DMS53 (cell line): ENCODE measurements at regions not wholly inside any gene's neighbourhood (a gene's known extent, or its start where the extent isn't known, plus 50 kb on each side); places are given as distances from the start of the nearest gene placed in this dataset.
A peak's percentile ranks its signal among the peaks of the same experiment; 100 is the strongest.
"Not testable (repeated sequence)": the region's sequence is repeated elsewhere in the genome, so short reads cannot be mapped to it uniquely, and the experiment has no call there.

Experiments
- DNase-seq: peaks from one replicate; lab custom pipeline; 2025; lab: John Stamatoyannopoulos, UW

DNA sequence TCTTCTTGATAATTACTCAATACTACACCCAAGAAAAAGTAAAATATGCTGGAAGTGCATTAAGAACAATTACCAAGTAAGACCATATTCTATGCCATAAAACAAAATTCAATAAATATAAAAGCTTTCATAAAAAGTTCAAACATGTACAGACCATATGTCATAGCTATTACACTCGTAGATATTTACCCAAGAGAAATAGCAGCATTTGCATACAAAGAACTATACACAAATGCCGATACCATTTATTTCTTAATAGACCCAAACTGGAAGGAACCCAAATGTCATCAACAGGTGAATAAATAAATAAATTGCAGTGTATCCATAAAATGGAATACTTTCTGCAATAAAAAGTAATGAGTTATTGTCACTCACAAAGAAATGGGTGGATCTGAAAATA lies 78.3 kb upstream of the SLC16A7 start:
- DNase-seq, result no peak

DNA sequence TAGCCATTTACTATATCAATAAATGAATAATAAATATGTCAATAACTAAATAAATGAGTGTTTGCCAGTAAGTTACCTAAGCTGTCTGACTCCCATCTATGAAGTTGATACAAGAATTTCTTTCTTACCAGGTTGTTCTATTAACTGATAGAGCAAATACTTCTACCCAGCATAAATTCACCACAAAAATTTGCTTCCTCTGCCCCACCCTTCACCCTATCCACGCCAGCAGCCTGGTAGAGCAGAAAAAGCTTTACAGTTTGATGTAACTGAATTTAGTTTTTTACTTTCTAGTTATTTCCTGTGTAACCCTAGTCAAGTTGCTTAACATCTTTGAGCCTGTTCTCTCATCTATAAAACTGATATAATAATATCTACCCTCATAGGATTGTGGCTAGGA lies 94.9 kb upstream of the SLC16A7 start:
- DNase-seq, result no peak

DNA sequence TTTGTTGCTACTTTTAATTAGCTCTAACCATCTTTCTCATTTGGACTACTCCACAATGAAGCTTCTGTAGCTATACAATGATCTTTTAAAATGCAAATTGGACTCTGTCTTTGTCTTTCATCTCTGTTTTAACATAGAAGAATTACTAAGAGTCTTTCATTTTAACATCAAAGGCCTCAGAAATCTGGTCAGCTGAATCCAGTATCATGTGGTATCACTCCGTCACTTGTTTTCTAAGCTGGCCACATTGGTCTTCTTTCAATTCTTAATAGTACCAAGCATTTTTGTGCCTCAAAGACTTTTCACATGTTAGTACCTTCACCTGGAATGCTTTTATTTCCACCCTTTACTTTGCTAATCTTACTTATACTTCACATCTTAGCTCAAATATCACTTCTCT lies 95.5 kb upstream of the SLC16A7 start:
- no peak for DNase-seq

DNA sequence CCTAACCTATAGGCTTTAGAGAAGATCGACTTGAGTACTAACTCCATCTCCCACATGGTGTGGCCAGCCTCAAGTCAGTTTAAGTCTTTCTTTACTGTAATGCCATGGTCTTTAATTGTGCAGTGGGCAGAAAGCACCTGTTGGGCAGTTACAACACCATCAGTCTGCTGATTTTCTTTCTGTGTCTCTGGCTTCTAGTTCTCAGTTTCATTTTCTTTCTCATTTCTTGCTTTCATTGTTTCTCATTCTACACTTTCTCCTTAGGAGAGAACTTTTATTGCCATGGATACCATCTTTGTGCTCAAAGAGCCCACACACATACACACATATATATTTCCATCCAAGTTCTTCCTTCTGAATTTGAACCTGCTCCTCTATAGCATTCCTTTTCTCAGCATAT lies 96.1 kb upstream of the SLC16A7 start:
- no peak for DNase-seq

DNA sequence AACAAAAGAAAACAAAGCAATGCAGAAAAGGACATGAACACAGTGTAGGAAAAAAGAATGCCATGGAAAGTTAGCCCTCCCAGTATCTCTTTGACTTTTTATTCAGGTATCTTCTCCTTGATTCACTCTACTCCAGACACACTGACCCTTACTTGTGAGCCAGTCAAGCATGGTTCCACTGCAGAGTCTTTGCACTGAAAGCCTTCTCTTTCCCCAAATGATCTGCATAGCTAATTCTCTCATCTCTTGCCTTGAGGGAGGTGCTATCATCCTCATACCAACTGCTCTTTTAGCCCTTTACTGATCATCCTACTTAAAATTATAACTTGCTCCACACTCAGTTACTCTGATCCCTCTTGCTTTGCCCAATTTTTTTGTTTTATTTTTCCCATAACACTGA lies 101.2 kb upstream of the SLC16A7 start:
- DNase-seq, result no peak

DNA sequence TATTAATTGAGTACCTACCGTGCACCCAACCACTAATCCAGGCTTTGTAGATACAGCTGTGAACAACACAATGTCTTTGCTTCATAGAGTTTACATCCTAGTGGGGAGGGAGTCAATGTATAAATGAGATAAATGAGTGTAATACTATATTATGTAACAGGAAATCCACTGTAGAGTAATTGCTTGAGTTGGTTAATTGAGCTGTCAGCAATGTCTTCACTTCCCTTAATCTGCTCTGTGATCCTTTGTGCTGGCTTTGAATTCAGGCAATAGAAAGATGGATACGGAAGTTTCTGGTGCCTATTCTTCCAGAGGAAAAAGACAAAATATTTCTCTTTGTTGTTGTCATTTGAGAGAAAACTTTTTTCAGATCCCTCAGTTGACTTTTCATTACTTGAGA lies 104.0 kb upstream of the SLC16A7 start:
- no peak for DNase-seq

DNA sequence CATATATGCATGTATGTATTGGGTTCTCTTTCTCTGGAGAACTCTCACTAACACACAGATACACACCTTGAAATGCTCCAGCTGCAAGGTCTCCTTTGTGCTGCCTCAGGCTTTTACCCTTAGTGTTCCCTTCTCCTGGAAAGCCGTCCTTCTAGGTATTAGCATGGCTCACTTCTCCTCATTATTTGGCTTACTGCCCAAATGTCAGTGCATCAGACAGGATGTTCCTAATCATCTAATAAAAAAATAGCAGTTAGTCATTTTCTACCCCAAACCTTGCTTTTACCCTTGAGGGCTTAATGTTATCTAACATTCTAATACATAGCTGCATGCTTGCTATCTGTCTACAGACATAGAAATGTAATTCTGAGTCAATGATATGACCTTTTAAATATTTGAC lies 109.0 kb upstream of the SLC16A7 start:
- peak; percentile 14 for DNase-seq

DNA sequence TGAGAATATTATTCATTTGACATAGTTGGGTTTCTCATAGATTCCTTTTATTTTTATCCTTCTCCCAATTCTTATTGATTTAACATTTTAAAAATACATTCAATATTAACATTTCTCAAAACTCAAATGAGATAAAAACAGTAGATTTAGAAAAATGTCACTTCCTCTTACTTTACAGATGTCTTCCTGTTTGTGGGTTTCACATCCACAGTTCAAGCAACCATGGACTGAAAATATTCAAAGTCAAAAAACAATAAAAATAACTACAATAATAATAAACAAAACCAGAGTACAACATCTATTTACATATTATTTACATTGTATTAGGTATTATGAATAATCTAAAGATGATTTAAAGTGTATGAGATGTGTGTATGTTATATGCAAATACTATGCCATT lies 111.3 kb upstream of the SLC16A7 start:
- DNase-seq, result no peak

DNA sequence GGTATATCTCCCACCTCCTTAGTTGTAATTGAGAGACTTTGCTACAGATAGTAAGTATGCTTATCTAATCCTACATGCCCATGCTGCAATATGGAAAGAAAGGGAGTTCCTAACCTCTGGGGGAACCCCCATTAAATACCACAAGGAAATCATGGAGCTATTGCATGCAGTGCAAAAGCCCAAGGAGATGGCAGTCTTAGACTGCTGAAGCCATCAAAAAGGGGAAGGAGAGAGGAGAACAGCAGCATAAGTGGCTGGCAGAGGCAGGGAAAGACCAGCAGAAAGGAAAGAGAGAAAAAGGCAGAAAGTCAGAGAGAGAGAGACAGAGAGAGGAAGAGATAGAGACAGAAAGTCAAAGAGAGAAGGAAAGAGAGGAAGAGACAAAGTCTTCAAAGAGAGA lies 121.6 kb upstream of the SLC16A7 start:
- DNase-seq, result not testable (repeated sequence)

DNA sequence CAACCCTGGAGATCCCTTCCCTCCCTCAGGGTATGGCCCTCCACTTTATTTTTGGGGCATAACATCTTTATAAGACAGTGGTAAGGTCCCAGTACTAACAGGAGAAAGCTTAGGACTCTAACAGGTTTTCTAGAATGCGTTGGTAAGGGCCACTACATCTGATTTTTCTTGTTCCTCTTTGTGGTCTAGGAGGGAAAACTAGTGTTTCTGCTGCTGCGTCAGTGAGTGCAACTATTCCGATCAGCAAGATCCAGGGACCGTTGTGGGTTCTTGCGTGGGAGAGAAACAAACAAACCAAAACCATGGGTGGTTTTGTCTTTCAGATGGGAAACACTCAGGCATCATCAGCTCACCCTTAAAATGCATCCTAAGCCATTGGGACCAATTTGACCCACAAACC lies 123.6 kb upstream of the SLC16A7 start:
- no peak for DNase-seq

DNA sequence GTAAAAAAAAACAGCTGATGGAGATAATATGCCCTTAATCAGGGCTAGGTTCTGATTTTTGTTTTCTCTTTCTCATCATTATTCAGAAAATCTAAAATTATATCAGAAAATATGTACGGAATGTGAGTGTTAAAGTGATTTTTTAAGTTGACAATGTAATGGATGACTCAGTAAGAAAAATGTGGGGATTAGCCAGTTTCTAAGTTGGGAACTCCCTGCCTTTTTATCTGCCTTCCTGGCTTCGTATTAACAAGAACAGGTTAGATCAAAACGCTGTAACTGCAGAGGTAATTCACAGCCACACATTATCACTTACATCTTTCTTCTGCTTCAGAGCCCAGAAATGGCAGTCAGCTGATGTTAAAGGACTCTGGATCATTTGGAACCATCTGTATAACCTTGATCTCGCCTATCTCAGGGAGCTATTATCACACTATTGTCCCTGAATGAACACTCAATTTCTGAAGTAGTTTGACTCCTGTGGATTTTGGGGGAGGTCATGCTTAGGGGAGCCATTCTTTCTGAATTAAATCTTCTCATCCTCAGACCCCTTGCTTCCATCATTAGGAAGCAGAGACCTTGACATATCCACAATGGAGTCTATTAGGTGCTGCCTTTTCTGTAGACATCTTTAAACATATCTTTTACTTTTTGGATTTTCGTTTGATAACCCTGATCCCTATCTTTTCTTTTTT lies 135.7 kb upstream of the SLC16A7 start:
- DNase-seq, result no peak

DNA sequence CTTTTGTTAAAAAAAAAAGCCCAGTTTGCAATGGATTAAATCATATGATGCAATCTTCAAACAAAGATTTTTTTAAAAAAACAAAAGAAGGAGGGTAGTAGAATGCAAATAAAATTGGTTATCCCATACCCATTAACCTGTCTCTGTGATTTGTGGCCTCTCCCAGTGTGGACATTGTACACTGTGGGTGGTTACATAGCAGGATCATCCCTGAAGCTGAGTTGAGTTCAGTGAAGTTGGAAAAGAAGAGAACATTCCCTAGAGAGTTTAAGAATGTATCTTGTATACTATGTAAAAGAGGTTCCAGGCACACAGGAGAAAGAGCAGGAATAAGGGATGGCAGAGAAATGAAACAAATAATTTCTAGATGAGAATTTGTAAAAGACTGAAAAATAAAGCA lies 142.4 kb upstream of the SLC16A7 start:
- DNase-seq, result no peak

DNA sequence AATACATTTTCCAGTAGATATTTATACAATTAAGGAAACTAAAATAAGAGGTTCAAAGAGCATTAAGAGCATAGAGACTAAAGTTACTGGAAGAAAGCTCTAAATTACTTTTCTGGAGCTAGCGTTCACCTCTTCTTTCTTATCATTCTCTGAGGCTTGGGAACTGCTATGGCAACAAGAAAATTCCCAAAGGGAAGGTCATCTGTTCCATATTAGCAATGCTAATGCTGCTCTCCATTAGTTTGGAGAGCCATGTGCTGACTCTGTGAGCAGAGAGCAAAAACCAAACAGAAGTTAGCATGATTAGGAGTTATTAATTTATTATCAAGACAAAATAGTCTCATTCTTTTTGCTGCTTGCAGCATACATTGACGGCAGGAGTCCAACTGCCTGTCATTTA lies 143.1 kb upstream of the SLC16A7 start:
- DNase-seq, result no peak

DNA sequence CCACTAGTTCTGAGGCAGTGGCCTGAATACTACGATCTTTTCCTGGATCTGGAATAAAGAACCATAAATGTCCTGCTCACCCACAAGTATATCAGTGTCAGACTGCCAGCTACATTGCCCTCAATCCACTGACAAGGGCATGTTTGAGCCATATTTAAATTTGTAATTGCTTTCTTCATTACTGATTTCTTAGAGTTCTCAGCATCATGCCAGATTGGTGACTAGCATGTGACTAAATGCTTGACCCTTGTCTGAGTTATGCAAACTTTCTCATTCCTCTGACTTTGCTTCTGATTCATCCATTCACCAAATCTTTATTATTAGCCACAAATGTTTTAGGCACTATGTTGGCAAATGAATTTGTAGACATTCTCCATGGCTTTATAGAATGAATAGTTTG lies 143.6 kb upstream of the SLC16A7 start:
- no peak for DNase-seq

DNA sequence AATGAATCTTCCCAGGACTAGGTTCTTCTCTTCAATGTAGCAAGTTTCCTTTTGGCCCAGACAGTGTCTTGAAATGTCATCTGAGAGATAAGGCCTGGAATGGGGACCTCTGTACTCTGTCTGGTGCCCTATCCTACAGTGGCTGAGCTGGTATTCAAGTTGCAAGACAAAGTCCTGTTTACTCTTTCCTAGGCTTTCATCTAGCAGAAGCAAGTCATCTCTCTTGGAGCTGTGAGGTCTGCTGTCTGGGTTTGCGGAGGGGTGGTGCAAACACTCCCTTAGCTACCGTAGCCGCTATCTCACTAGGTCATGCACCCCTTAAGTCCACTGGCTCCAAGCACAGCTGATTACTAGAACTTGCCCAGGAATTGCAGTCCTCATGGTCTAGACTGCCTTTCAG lies 149.7 kb upstream of the SLC16A7 start:
- DNase-seq, result no peak

DNA sequence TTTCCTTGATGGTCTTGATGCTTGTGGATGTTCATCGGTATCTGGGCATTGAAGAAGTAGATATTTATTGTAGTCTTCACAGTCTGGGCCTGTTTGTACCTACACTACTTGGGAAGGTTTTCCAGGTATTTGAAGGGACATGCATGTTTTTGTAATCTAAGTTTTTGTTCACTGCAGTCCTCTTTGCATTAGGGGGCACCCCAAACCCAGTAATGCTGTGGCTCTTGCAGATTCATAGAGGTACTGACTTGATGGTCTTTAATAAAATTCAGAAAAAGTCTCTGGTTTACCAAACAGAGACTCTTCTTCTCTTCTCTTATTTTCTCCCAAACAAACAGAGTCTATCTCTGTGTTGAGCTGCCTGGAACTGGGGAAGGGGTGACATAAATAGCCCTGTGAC lies 150.9 kb upstream of the SLC16A7 start:
- peak; percentile 12 for DNase-seq

DNA sequence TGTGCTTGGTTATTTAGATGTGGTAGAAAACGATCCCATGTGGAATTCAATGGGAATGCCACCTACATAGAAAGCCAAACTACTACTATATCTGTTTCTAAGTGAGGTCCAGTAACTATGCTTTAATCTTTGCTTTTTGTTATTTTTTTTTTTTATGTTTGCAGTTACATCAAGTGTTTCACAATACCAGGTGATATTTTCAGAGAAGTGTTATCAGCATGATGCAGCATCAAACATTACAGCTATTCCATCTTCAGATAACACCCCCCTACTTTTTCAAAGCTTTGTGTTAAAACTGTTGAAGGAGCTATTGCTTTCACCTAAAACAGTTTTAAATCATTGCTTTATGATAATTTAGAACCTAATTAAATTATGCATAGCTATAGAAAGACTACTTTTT lies 163.8 kb upstream of the SLC16A7 start:
- no peak for DNase-seq

DNA sequence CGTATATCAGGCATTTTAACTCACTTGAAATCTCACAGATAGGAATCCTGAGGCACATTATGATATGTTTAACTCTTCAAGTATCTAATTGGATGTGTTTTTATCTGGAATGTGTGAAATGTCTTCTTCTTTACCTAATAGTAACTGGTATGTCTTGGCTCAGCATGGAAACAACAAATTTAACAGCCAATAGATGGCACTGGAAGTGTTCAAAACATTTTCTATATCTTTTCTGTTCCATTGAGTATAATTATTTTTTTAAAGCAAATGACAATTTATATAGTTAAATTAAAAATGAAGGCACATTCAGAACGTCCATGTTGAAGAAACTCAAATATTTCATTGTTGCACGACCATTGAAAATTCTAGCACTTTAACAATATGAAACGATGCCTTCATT lies 164.6 kb upstream of the SLC16A7 start:
- peak; percentile 34 for DNase-seq

DNA sequence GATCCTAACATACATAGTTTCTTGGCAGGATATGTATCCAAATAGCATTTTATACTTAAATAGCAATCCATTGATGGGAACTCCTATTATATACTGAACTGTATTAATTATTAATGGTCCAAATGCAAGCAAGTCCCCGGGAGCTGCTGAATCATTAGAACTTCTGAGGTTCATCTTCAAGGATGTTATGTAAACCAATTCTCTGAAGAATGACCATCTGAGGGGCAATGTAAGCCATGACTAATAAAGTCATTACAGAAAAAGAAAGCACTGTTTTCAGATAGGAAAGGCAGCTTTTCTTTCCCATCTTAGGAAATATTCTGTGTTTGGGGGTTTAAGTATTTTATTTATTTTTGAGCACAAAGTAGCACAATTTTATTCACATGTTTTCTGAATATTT lies 166.1 kb upstream of the SLC16A7 start:
- no peak for DNase-seq

DNA sequence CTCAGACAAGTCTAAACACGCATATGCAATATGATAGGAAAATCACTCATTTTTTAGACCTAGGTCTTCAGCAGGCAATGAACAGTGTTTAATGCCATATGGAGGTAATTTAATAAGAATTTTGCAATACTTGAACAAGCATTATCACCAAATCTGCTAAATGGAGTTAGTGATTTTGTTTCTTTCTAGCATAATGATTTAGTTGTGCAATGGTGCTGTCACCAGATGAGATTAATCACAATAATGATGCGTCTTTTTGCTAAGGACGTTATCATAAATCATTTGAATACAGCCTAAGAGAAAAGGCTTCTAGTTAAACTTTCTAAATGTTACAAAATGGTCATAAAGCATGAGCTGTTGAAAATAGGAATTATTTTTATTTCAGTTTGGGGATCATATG lies 170.0 kb upstream of the SLC16A7 start:
- no peak for DNase-seq

DNA sequence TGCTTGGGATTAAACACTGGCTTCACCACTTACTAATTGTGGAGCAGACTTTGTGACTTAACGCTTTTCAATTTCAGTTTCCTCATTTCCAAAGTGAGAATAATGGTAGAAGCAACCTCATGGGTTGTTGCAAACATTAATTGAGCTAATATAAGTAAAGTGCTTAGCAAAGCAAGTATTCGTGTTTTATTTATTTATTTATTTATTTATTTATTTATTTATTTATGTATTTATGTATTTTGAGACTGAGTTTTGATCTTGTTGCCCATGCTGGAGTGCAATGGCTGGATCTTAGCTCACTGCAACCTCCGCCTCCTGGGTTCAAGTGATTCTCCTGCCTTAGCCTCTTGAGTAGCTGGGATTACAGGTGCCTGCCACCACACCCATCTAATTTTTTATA lies 171.2 kb upstream of the SLC16A7 start:
- DNase-seq, result not testable (repeated sequence)

DNA sequence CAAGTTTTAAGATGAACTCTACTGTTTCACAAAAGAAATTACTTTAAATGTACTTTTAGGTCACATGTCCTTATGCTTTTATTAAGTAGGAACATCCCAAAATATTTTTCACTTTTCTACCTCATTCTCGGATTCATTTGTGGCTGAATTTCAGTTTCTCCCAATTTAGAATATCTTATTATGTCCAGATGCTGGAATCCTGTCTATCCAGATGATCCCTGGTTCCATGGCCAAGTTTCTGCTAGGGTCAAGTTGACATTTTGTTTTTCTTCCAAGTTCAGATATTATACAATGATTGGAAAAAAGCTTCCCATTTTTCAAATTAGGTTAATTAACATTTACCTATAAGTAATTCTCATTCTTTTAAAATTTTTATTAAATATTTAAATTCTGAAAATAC lies 181.8 kb upstream of the SLC16A7 start:
- DNase-seq, result no peak

DNA sequence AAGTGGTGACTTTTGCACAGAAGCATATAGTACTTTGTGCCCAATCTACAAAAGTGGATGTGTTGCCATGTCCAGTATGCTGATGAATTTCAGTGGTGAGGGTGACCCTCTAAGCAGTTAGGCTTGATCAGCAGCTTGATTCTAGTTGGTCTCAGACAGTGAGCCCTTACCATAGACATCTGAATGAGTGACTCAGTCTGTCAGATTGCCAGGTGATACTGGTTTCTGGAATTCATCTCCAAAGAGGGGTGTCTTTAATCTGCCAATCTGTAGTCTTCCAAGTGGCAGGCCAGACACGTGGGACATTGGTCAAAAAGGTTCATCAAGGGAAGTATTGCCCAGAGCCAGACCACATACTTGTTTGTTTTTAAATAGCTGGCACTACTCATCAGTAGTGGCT lies 187.4 kb upstream of the SLC16A7 start:
- DNase-seq, result no peak

DNA sequence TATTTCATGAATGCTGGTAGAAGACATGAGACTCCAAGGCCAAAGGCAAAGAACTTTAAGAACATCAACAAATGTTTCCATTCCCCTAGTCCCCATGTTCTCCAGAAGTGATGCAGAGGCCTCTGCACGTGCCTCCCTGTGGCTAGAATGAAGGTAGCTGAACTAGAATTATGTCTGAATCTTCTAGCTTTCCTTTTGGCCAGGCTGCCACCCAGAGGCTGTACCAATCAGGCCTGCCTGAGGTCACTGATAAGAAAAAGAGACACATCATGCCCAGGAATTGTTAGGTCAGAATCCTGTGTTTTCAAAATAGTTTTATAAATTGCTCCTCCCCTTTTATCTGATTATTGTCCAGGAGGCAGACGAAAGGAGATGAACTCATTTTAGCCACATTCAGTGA lies 188.0 kb upstream of the SLC16A7 start:
- DNase-seq, result peak; percentile 19

DNA sequence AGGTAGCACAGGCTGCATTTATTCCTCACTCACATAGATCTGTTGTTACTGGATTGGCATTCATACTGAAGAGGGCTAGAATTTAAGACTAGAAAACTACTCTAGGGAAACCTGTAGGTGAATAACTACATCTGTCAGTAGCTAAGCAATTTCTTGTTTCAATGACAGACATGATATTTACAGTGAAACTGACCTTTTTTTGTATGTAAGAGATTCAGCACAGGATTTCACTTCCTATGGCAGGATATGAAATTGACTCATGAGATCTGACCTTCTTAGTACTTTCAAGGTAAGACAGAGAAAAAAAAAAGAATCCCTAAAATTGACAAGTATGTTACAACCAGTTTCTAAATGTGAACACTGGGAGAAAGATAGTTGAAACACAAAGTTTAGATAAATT lies 189.8 kb upstream of the SLC16A7 start:
- no peak for DNase-seq
